Urinary bladder (tissue), 3 donors: ENCODE measurements at regions not wholly inside any gene's neighbourhood (a gene's known extent, or its start where the extent isn't known, plus 50 kb on each side); places are given as distances from the start of the nearest gene placed in this dataset.

Experiments used
- DNase-seq: peaks from one replicate; pipeline ENCODE4 v3.0.0-alpha.2; 2015; ENCODE audit errors: extremely low spot score
- H3K27ac ChIP-seq: one replicate; pipeline ENCODE4 v1.5.1; 2013; ENCODE audit warnings: low read depth, mild to moderate bottlenecking, moderate library complexity
- H3K36me3 ChIP-seq: one replicate; pipeline ENCODE4 v1.6.1; 2013; ENCODE audit warnings: mild to moderate bottlenecking, moderate library complexity; ENCODE audit not compliant: insufficient read depth
- H3K4me1 ChIP-seq: one replicate; pipeline ENCODE4 v1.6.1; 2013; ENCODE audit warnings: mild to moderate bottlenecking, moderate library complexity; ENCODE audit not compliant: insufficient read depth
- H3K4me3 ChIP-seq: one replicate; pipeline ENCODE4 v1.5.1; 2013; ENCODE audit warnings: low read depth, low read length
- WGBS: extraction: QIAGEN DNeasy Blood & Tissue Kit; methylation state at CpG from one replicate; pipeline ENCODE4 v1.1.7; 2013; 5-methylcytosine and 5-hydroxymethylcytosine counted together
- donor health status: healthy with polysubstance abuse.
- donor health status: healthy.

GRCh38 chr7:33710608-33711007, 194.7 kb upstream of the BMPER start:
- H3K4me1 ChIP-seq = no peaks in the 10 kb centered on the region
- no peak for DNase-seq
- H3K27ac ChIP-seq = no peak overlapping the region
- no peaks in the 10 kb centered on the region for H3K36me3 ChIP-seq
- no peak overlapping the region for H3K4me3 ChIP-seq

- WGBS = 72% methylated on average over 6 of the region's 6 CpGs
- Histone ChIP-seq H3K4me1 (no peaks in the 10 kb centered on the region), H3K36me3 (no peaks in the 10 kb centered on the region), H3K4me3 (no peak overlapping the region), H3K27ac (no peak overlapping the region)
- DNase-seq = no peak
Observed at GRCh38 chr7:33711231-33712019, 193.9 kb upstream of the BMPER start.

GRCh38 chr7:33712020-33712414, 193.3 kb upstream of the BMPER start:
- no peaks in the 10 kb centered on the region for H3K4me1 ChIP-seq
- H3K36me3 ChIP-seq = no peaks in the 10 kb centered on the region
- DNase-seq = no peak
- H3K4me3 ChIP-seq = no peak overlapping the region
- no peak overlapping the region for H3K27ac ChIP-seq
- WGBS = 92% methylated on average over 4 of the region's 4 CpGs

GRCh38 chr7:33714208-33714607, 191.1 kb upstream of the BMPER start:
- no peaks in the 10 kb centered on the region for H3K4me1 ChIP-seq
- no peak for DNase-seq
- H3K36me3 ChIP-seq = no peaks in the 10 kb centered on the region
- H3K4me3 ChIP-seq = no peak overlapping the region
- 89% methylated on average over 5 of the region's 5 CpGs for WGBS
- no peak overlapping the region for H3K27ac ChIP-seq

GRCh38 chr7:33716581-33717477, 188.5 kb upstream of the BMPER start:
- 80% methylated on average over 2 of the region's 2 CpGs for WGBS
- H3K36me3 ChIP-seq = no peaks in the 10 kb centered on the region
- H3K27ac ChIP-seq = no peak overlapping the region
- no peak for DNase-seq
- no peaks in the 10 kb centered on the region for H3K4me1 ChIP-seq
- no peak overlapping the region for H3K4me3 ChIP-seq

- no peak for DNase-seq
- Histone ChIP-seq H3K4me1 (no peaks in the 10 kb centered on the region), H3K4me3 (no peak overlapping the region), H3K27ac (no peak overlapping the region), H3K36me3 (no peaks in the 10 kb centered on the region)
- WGBS = 59% methylated on average over 5 of the region's 5 CpGs
Observed at GRCh38 chr7:33719059-33719581, 186.2 kb upstream of the BMPER start.

GRCh38 chr7:33720139-33720538, 185.2 kb upstream of the BMPER start:
- no peak overlapping the region for H3K4me3 ChIP-seq
- 98% methylated on average over 4 of the region's 4 CpGs for whole genome bisulfite sequencing
- DNase-seq = no peak
- no peak overlapping the region for H3K27ac ChIP-seq
- no peaks in the 10 kb centered on the region for H3K36me3 ChIP-seq
- H3K4me1 ChIP-seq = no peaks in the 10 kb centered on the region

GRCh38 chr7:33720870-33721269, 184.5 kb upstream of the BMPER start:
- 68% methylated on average over 3 of the region's 3 CpGs for WGBS
- no peaks in the 10 kb centered on the region for H3K4me1 ChIP-seq
- DNase-seq = no peak
- no peak overlapping the region for H3K27ac ChIP-seq
- H3K36me3 ChIP-seq = no peaks in the 10 kb centered on the region
- H3K4me3 ChIP-seq = no peak overlapping the region

GRCh38 chr7:33721895-33722294, 183.4 kb upstream of the BMPER start:
- Histone ChIP-seq H3K4me3 (no peak overlapping the region), H3K27ac (no peak overlapping the region), H3K36me3 (no peaks in the 10 kb centered on the region), H3K4me1 (no peaks in the 10 kb centered on the region)
- DNase-seq = no peak
- 92% methylated on average over 4 of the region's 4 CpGs for WGBS

- Histone ChIP-seq H3K4me1 (no peaks in the 10 kb centered on the region), H3K4me3 (no peak overlapping the region), H3K27ac (no peak overlapping the region), H3K36me3 (no peaks in the 10 kb centered on the region)
- DNase-seq = no peak
- WGBS = 90% methylated on average over 15 of the region's 15 CpGs
Observed at GRCh38 chr7:33722383-33723101, 182.8 kb upstream of the BMPER start.

- no peak overlapping the region for H3K4me3 ChIP-seq
- DNase-seq = no peak
Observed at GRCh38 chr7:33724201-33724600, 181.1 kb upstream of the BMPER start.

GRCh38 chr7:33725111-33726025, 180.0 kb upstream of the BMPER start:
- DNase-seq = no peak

More at GRCh38 chr7:33724201-33724600, 181.1 kb upstream of the BMPER start:
- Histone ChIP-seq H3K36me3 (no peaks in the 10 kb centered on the region), H3K27ac (no peak overlapping the region), H3K4me1 (no peaks in the 10 kb centered on the region)
- WGBS = 93% methylated on average over 3 of the region's 3 CpGs

GRCh38 chr7:33726582-33726981, 178.8 kb upstream of the BMPER start:
- no peak for DNase-seq
- H3K36me3 ChIP-seq = no peaks in the 10 kb centered on the region
- H3K4me1 ChIP-seq = no peaks in the 10 kb centered on the region
- H3K4me3 ChIP-seq = no peak overlapping the region
- WGBS = 91% methylated on average over 5 of the region's 5 CpGs
- no peak overlapping the region for H3K27ac ChIP-seq

More at GRCh38 chr7:33725111-33726025, 180.0 kb upstream of the BMPER start:
- Histone ChIP-seq H3K4me1 (no peaks in the 10 kb centered on the region), H3K36me3 (no peaks in the 10 kb centered on the region), H3K4me3 (no peak overlapping the region), H3K27ac (no peak overlapping the region)
- WGBS = 73% methylated on average over 7 of the region's 7 CpGs
